ENCODE measurements at regions not wholly inside any gene's neighbourhood (a gene's known extent, or its start where the extent isn't known, plus 50 kb on each side); places are given as distances from the start of the nearest gene placed in this dataset.
"Not testable (repeated sequence)": the region's sequence is repeated elsewhere in the genome, so short reads cannot be mapped to it uniquely, and the experiment has no call there.

DNA sequence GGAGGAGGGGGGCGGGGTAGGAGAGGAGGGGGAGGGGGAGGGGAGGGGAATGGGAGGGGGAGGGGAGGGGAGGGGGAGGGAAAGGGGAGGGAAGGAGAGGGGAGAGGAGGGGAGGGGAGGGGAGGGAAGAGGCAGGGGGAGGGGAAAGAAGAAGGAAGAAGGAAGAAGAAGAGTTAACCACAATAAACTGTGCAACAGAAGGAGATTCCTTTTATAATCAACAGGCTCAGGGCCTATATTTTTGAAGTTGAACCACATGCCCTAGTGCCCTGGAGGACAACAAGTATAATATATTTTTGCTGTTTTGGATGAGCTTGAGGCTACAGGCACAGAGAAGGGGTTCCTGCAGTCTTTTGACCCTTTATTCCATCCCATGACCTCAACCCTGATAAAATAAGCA, 228.2 kb upstream of the IRF2BP2 start:
- DNase-seq = no peak

DNA sequence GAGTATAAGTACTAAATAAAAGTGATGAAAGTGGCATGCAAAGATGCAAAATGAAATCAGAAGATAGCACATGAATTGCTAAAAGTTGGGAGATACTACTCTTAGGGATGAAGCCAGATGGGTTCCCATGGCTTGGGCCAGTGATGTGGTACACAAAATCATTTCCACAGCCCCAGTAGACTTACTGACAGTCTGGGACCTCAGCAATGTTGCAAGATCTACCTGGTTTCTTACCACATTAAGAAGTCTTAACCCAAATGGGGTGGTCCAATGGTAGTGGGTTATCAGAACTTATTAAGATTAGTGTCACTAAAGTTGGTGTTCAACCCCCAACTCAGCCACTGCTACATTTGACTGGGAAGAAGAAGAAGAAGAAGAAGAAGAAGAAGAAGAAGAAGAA, 227.7 kb upstream of the IRF2BP2 start:
- DNase-seq = no peak

DNA sequence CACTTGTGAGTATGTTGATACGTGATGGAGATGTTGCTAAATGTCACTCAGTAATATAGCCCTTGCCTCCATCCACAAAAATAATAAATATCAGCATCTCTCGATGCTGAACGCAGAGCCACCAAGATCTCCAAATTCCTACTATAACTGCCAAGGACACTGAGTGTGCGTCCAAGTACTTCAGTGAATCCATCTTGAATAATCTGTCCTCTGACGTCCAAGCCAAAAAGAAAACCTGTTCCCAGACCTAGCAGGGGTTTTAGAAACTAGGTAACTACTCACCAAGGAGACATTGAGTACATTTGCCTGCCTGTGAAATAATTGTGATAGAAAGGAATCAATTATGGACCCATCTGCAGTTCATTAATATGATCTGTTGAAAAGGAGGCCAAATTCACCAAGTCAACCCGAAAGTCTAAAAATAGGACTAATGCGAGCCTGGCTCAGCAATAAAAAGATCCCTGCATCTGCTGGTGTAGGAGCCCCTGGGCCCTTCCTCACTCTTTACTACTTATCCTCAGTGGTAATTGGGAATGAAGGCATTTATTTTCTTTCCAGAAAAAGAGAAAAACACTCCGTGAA, 226.9 kb upstream of the IRF2BP2 start:
- no peak for DNase-seq

DNA sequence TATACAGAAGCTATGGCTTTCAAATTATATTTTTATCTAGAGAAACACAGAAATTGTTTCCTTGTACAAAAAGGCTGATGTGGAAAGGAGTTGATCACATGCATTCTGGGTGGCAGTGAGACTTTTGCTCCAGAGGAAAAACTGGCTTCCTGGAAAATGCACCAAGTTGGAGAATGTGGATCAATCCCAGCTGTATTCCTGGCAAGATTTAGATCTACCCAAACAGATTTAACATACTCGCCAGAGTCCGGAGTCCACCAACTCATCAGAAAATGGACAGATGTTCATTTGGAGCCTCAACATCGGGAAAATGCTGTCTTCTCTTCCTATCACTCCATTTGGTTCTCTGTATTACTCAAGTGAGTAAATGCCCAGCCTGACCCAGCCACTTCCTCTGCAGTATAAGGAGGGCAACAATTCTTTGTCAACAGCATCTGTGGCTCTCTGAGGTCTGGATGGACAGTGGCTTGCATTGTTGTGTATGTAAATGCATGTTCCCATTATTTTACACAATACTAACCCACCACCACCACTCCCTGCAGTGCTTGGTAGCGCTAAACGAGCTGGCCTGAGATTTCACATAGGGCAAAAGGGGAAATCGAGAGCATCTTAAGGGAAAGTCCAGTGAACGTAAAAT, 226.2 kb upstream of the IRF2BP2 start:
- DNase-seq = no peak

DNA sequence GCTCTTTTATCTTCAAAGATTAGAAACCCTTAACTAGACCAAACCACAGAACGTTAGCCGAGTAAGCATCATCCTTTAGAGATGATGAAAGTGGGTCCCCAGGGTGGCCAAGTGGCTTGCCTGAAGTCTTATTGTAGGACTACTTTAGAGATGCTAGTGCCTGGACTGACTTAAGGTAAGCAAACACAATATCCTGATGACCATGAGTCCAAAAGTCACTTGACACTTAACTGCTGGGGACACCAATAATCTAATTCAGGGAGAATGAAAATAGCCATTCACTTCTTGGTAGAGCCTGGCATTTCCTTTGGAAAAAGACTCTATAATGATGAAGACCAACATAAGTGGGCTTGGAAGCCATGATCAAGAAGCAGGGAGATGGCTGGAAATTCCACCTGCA, 225.3 kb upstream of the IRF2BP2 start:
- no peak for DNase-seq

DNA sequence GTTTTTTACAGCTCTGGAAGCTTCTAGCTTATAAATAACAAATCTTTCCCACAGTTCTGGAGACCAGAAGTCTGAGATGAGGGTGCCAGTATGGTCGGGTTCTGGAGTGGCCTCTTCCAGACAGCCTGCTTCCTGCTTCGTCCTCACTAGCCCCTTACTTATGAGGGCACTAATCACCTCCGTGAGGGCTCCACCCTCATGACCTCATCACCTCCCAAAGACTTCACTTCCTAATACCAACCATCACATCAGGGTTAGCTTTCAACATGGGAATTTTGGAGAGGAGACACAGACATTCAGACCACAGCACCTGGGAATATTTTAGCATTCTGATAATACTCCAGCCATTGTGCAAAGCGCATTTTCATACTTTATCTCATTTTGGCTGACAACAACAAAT, 223.7 kb upstream of the IRF2BP2 start:
- DNase-seq = no peak

DNA sequence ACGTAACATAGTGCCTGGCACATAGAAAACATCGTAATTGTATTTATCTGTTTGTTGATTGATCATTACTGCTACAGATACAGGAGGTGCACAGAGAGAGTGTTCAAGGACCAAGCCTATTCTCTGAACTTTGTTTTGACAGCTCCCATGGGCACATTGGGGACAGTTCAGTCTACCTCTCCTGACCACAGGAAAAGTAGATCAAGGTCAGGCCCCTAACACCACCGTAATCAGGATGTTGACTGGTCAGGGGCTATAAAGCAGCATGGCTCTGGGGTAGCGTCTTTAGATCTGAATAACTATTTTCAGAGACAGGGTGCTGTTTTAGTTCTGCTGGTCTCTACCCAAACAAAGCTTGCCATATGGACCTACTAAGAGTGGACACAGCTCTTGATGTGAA, 223.1 kb upstream of the IRF2BP2 start:
- no peak for DNase-seq

DNA sequence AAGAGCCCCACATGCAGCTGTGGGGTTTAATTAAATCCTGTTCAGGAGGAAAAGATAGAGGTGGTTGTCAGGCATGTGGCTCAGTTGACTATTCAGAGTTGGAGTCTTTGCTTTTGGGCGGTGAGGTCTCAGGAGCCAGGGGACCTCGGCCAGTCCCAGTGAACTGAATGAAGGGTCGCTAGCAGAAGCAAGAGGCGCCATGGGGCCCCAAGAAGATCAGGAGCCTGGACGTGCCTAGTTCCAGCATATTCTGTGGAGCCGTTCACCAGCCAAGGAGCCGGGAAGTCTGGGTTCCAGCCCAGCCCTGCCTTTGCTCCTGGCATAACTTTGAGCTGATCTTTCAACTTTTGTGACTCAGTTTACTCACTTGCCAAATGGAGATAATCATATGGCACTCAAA, 217.7 kb upstream of the IRF2BP2 start:
- no peak for DNase-seq

DNA sequence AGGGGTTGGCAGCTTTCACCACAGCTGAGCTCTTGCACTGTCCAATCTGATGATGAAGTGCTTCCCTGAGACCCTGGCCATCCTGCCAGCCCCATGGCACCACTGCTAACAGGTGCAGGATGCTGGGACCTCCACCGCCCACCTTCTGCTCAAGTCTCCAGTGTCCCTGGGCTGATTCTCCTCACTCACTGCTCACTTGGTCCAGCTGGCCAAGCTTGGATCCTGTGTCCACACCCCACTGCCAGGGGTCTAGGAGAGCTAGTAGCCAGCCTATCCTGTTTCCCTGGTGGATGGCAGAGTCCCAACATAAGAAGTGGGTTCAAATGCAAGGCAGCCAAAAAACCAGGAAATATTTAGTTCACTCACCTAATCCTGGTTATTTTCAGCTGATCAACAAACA, 217.2 kb upstream of the IRF2BP2 start:
- no peak for DNase-seq

DNA sequence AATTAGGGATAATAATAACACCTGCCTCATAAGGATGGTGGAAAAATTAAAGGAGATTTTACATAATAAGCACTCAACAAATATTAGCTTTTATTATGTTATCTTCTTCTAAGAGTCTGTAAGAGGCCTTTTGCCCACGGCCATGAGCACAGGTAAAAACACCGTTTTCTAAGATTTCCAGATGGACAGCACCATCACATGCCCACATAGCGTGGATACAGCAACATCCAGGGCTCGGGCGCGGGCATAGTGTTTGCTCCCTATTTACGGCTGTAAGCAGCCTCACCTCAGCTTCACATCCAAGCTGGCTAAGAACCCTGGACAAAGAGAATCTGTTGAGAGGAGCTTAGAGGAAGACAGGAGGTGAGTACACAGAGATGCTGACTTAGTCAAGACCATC, 216.4 kb upstream of the IRF2BP2 start:
- no peak for DNase-seq

DNA sequence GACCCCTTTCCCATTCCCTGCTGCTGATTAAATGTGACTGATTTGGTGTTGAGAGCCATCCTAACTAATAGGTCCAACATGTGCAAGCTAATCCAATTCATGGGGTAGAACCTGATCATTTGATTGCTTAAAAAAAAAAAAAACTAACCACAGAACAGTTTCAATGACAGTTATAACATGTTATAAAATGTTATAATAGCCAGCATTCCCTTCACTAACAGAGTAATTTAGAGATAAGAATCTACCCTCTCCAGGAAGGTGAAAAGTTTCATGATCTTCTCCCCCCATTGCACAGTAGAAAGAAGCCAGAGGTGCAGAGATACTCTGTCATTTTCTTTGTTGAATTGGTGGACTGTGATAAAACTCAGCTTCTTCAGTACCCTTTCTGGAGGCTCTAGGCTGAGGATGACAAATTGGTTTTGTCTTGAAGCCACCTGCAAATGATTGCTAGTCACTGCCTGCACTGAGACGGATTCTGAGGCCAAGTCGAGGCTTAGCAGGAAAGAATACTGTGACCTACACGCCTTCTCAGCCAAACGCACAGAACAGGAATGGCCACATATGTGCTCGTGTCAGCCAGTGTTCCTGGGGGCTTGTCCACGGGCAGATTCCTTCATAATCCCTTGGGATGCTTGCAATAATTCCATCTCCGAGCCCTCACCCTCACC, 215.7 kb upstream of the IRF2BP2 start:
- no peak for DNase-seq

DNA sequence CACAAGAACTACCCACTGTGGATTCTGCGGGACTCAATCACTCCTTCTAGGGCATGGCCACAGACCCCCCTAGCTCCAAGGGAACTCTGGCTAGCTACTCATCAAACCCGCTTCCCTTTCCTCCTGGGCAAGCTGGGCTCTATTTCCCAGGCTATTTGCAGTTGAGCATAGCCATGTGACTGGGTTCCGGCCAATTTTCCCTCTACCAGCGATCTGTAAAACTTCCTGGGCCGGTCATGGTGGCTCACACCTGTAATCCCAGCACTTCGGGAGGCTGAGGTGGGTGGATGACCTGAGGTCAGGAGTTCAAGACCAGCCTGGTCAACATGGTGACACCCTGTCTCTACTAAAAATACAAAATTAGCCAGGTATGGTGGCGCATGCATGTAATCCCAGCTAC, 214.9 kb upstream of the IRF2BP2 start:
- not testable (repeated sequence) for DNase-seq

DNA sequence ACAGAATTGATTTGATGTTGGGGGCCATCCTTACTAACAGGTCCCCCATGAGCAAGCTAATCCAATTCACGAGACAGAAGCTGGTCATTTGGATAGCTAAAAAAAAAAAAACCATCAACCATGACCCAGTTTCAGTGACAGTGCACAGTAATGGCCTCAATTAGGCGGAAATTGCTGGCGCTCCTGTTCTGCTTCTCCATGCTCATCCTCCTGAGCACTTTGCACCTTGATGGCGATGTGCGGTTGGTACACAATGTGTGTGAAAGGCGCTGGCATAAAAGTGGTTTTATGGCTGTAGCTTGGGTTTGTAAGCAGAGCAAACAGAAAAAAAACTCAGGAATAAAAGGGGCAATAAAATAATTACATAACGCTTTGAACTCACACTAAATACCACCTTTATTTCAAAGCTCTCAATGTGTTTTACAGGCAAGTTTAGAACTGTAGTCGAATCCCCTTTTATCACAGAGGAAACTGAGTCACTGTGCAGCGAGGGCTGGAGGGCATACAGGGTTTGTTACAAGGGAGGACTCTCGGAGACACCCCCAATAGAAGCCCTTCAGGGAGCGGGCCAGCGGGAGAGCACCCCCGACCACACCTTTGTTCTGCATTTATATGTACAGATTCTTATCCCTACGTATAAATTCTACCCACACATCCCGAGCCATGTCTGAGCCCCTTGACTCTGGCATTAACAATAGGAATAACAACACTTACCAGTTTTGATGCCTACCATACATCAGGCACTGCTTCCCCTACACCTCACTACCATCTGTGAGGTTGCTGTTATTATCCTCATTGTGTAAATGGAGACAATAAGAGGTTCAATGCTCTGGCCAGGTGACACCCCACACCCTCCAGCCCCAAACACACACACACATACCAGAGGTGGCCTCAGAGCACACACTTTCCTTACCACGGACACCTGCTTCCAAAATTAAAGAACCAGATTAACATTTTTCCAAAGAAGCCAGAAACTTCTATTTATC, 213.5 kb upstream of the IRF2BP2 start:
- DNase-seq = no peak

DNA sequence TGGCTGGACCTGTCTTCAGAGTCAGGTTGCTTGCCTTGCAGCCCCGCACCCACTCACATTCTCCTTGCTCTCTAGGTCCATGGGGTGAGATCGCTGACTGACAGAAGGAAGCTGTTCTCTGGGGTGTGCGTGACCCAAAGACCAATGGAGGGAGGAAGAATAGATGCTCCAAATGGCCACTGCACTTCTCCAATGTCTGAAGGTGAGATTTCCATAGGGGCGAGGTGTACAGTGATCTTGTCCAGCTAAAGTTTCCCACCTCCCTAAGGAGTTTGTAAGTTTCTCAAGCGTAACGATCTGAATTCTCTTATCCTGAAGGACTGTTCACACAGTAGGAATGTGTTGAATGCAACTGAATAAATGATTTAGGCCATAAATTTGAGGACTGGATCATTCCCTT, 211.9 kb upstream of the IRF2BP2 start:
- no peak for DNase-seq

DNA sequence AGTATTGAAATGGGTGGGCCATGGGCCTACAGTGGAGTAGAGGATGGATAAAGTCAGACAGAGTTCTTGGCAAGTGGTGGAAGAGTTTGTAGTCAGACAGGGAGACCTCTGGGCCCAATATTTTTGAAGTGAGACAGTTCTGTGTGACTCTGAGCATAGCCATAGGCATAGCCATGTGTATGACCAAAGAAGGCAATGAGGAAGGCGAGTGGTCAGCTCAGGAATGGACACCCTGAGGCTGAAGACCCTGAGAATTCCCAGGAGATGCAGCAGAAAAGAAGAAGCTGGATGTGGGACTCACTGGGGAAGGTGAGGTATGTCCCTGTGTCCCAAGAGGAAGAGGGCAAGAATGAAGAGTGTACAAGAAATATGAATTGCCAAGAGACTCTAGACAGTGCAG, 210.6 kb upstream of the IRF2BP2 start:
- no peak for DNase-seq

DNA sequence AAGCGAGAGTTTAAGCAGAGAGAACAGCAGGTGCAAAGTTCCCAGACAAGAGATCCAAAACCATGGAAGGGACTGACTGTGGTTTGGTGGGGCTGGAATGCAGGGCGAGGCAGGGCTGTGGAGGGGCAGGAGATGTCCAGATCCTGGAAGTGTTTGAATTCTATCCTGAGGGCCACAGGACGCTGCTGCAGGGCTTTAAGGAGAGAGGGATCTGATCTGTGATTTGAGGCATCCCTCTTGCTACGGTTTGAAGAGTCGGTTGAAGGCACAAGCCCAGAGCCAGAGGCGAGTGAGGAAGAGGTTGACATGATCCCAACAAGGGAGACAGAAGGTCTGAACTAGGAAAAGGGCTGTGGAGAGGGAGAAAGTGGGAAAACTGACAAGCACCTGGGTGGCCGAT, 209.9 kb upstream of the IRF2BP2 start:
- not testable (repeated sequence) for DNase-seq

DNA sequence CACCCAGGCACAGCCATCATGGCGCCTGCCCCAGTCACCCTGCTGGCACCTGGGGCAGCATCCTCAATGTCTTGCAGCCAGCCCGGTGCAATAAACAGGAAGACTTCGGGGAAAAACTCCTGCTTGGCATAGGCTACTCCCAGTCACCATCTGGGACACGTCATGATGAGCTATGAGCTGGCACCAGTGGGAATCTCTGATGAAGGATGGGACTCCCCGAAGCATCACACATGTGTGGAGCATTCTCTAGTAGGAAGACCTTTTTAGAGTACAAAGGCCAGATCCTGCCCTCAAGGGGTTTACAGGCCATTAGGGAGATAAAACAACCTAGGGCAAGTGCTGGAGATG, 208.0 kb upstream of the IRF2BP2 start:
- DNase-seq = not testable (repeated sequence)

DNA sequence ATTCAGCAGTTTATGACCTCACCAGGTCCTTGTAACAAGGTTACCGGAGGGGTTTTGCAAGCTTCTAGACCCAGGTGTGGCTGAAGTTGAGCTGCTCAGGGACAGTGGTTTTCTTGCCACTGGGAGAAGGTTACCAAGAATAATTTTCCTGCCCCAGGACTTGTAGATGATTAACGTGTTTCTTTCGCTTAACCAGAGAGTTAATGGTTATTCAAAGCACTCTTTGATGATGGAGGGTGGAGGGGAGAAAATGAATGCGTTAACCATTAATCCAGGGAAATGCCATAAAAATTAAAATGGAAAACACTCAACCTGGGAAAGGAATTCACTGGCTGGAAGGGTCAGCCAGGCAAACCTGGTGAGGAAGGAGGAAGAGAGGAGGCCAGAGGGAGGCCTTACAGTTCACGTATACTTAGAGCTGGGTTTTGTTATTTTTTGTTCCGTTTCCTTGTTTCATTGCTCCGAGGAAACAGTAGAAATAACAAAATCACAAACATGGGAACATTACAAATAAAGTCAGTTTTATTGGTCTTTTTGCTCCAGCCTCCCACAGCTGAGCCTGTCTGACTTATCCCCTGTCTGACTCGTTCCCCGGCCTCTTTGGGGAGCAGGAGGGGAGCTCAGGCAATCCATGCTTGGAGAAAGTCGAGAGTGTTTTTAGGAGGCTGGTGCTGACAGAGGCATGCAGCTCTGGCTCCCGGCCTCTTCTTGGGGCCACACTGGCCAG, 207.5 kb upstream of the IRF2BP2 start:
- not testable (repeated sequence) for DNase-seq

DNA sequence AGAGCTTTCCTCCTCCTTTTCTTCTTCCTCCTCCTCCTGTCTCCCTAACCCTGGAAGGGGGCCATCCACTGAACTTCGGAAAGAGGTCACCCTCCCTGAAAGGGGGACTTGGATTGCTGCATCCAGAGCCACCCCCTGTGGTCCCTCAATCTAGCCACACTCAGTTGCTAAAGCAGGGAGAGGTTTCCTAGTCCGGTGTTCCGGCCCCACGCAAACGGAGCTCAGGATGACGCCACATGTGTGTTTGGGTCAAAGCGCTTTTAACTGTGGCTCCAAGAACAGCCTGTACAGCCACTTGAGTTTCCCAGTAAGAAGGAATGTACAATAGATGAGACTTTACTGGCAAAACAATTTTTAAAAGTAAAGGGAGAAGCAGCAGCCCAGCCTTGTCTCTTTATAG, 206.9 kb upstream of the IRF2BP2 start:
- DNase-seq = not testable (repeated sequence)

DNA sequence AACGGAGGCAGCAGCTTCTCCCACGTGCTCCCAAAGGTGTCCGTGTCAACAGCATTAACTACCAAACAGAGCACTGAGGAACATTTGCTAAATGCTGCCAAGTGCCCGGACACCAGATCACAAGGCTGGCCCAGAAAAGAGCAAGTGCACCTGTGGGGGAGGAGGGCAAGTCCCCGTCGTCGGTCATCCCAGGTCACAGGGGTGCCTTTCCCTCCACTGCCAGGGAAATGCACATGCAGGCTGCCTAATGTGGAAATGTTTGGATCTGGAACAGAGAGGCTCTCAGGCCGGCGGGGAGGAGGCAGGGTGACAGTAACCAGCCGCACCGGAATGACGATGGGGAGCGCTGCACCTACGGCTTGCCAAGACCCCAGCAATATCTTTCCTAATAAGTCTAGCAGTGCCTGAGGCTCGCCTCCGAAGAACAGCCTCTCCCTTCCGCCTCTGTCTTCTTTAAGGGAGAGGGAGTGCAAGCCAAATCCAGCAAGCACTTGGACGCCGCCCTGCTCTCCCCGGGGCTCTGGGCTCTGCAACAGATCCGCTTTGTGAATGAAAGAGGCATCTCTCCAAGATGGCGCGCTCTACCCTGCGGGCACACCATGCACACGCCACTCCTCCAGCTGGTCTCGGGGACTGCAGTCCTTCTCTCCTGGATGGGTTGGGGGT, 206.3 kb upstream of the IRF2BP2 start:
- peak; percentile 66 for DNase-seq

DNA sequence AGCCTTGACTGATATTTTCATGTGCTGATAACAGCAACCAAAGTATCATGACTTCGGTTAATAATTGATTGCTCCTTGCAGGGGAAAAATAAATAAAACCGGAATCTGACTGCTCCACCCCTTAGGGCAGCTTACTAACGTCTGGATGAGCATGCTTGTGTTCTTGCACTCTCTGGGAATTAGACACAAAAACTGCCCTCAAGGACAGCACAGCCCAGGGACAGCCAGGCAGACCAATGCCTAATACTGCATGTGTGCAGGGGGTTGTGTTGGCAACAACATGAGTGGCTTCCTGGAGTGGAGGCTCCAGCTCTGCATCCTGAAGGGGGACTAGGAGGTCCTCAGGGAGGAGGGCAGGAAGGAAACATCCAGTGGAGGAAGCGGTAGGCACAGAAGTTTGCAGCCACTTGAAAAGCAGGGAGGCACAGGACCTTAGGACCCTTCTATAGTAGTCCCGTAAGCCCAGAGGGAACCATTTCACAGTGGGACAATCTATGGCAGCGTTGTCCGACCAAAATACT, 205.4 kb upstream of the IRF2BP2 start:
- not testable (repeated sequence) for DNase-seq

DNA sequence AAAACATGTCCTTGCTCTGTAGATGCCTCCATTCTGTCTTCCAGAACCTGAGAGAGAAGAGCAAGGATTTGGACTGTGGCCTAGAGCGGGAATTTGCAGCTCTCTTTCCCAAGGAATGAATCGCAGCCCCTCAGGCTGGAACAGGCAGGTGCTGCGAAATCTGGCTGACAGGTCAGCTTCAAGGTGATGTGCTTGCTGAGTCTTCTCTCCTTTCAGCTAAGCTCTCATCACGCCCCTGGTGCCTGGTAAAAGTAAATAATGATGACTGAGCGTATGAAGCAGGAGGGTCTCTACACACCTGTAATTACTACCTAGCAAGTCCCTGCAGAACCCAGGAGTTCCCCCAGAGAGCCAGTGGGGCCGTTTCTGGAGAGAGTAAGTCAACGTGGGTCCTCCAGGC, 204.3 kb upstream of the IRF2BP2 start:
- DNase-seq = not testable (repeated sequence)

All from hindlimb muscle (tissue), 1 donor.